ENCODE measurements at regions not wholly inside any gene's neighbourhood (a gene's known extent, or its start where the extent isn't known, plus 50 kb on each side); places are given as distances from the start of the nearest gene placed in this dataset.
"Not testable (repeated sequence)": the region's sequence is repeated elsewhere in the genome, so short reads cannot be mapped to it uniquely, and the experiment has no call there.

DNA sequence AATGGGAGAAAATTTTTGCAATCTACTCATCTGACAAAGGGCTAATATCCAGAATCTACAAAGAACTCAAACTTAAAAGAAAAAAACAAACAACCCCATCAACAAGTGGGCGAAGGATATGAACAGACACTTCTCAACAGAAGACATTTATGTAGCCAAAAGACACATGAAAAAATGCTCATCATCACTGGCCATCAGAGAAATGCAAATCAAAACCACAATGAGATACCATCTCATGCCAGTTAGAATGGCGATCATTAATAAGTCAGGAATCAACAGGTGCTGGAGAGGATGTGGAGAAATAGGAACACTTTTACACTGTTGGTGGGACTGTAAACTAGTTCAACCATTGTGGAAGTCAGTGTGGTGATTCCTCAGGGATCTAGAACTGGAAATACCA lies 187.7 kb upstream of the ARHGEF26 start:
- H3K9me3 ChIP-seq (ENCODE audit: control extremely low read depth in 1 of 5, control insufficient read depth in 4 of 5, insufficient read depth in 2 of 5, low read depth in 1 of 5, low read length in 4 of 5); H3K4me3 ChIP-seq (ENCODE audit: control insufficient read depth in 1 of 7, extremely low read depth in 1 of 7, insufficient read depth in 4 of 7, low read depth in 2 of 7, low read length in 6 of 7); H3K27ac ChIP-seq (ENCODE audit: insufficient read depth in 1 of 2, low read depth in 1 of 2, low read length in 2 of 2, poor library complexity in 1 of 2, severe bottlenecking in 2 of 2); POLR2A ChIA-PET; H3K36me3 ChIP-seq (ENCODE audit: control insufficient read depth in 4 of 4, insufficient read depth in 4 of 4, low read length in 3 of 4); H3K4me1 ChIP-seq (ENCODE audit: control extremely low read depth in 1 of 4, control insufficient read depth in 4 of 4, insufficient read depth in 4 of 4, low read length in 3 of 4); DNase-seq; H3K27me3 ChIP-seq (replicated peaks in 2 of 5; ENCODE audit: control insufficient read depth in 4 of 5, insufficient read depth in 5 of 5, low read length in 4 of 5); CTCF ChIA-PET: not testable (repeated sequence)
- no CpG with 5 or more reads among the region's 2 CpGs for WGBS (ENCODE audit: insufficient coverage)

DNA sequence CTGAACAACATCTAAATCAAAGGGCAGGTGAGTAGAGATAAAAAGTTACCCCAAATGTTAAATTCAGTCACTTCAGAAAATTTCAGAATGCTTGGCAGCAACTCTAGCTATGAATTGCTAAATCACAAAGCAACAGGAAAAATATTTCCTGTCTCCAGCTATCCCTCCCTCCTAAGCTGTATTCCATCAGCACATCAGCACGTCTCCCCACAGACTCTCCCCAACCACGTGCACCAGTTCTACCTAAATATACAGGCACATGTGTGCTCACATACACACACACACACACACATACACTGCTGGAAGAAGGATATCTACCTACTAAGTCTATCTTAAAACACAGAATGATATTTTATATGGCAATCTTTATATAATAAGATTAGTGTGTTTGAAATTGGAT lies 177.1 kb upstream of the ARHGEF26 start:
- no peaks in the 10 kb centered on the region for H3K27me3 ChIP-seq (replicated peaks in 2 of 5; ENCODE audit: control insufficient read depth in 4 of 5, insufficient read depth in 5 of 5, low read length in 4 of 5)
- no peak overlapping the region for H3K4me3 ChIP-seq (ENCODE audit: control insufficient read depth in 1 of 7, extremely low read depth in 1 of 7, insufficient read depth in 4 of 7, low read depth in 2 of 7, low read length in 6 of 7)
- CTCF ChIA-PET, result no interaction called here
- H3K4me1 ChIP-seq (ENCODE audit: control extremely low read depth in 1 of 4, control insufficient read depth in 4 of 4, insufficient read depth in 4 of 4, low read length in 3 of 4), result no peaks in the 10 kb centered on the region
- WGBS (ENCODE audit: insufficient coverage), result 100% methylated on average over 2 of the region's 2 CpGs
- peaks cover 0 to 3% (median 2%) of the 10 kb centered on the region in 5 experiments for H3K9me3 ChIP-seq (ENCODE audit: control extremely low read depth in 1 of 5, control insufficient read depth in 4 of 5, insufficient read depth in 2 of 5, low read depth in 1 of 5, low read length in 4 of 5)
- H3K36me3 ChIP-seq (ENCODE audit: control insufficient read depth in 4 of 4, insufficient read depth in 4 of 4, low read length in 3 of 4), result no peaks in the 10 kb centered on the region
- no peak overlapping the region for H3K27ac ChIP-seq (ENCODE audit: insufficient read depth in 1 of 2, low read depth in 1 of 2, low read length in 2 of 2, poor library complexity in 1 of 2, severe bottlenecking in 2 of 2)
- DNase-seq, result no peak
- POLR2A ChIA-PET, result no interaction called here

GRCh38 chr3:153951276-153951675 lies 169.9 kb upstream of the ARHGEF26 start:
- WGBS (ENCODE audit: insufficient coverage), result 100% methylated on average over 1 of the region's 2 CpGs
- Histone ChIP-seq H3K27me3 (replicated peaks in 2 of 5; ENCODE audit: control insufficient read depth in 4 of 5, insufficient read depth in 5 of 5, low read length in 4 of 5) (no peaks in the 10 kb centered on the region), H3K36me3 (ENCODE audit: control insufficient read depth in 4 of 4, insufficient read depth in 4 of 4, low read length in 3 of 4) (no peaks in the 10 kb centered on the region), H3K4me3 (ENCODE audit: control insufficient read depth in 1 of 7, extremely low read depth in 1 of 7, insufficient read depth in 4 of 7, low read depth in 2 of 7, low read length in 6 of 7) (no peak overlapping the region), H3K4me1 (ENCODE audit: control extremely low read depth in 1 of 4, control insufficient read depth in 4 of 4, insufficient read depth in 4 of 4, low read length in 3 of 4) (no peaks in the 10 kb centered on the region), H3K27ac (ENCODE audit: insufficient read depth in 1 of 2, low read depth in 1 of 2, low read length in 2 of 2, poor library complexity in 1 of 2, severe bottlenecking in 2 of 2) (no peak overlapping the region), H3K9me3 (ENCODE audit: control extremely low read depth in 1 of 5, control insufficient read depth in 4 of 5, insufficient read depth in 2 of 5, low read depth in 1 of 5, low read length in 4 of 5) (peaks cover 0 to 3% (median 0%) of the 10 kb centered on the region in 5 experiments)
- no peak for DNase-seq
- ChIA-PET CTCF (no interaction called here), POLR2A (interaction anchor here (0.6 kb wide), 1 partner anchor 11 kb away, joined by 3 read pairs; no protein-coding TSS in a partner anchor)

- no peak for DNase-seq
- Histone ChIP-seq H3K27ac (ENCODE audit: insufficient read depth in 1 of 2, low read depth in 1 of 2, low read length in 2 of 2, poor library complexity in 1 of 2, severe bottlenecking in 2 of 2) (no peak overlapping the region), H3K27me3 (replicated peaks in 2 of 5; ENCODE audit: control insufficient read depth in 4 of 5, insufficient read depth in 5 of 5, low read length in 4 of 5) (no peaks in the 10 kb centered on the region), H3K4me3 (ENCODE audit: control insufficient read depth in 1 of 7, extremely low read depth in 1 of 7, insufficient read depth in 4 of 7, low read depth in 2 of 7, low read length in 6 of 7) (no peak overlapping the region), H3K4me1 (ENCODE audit: control extremely low read depth in 1 of 4, control insufficient read depth in 4 of 4, insufficient read depth in 4 of 4, low read length in 3 of 4) (no peaks in the 10 kb centered on the region), H3K36me3 (ENCODE audit: control insufficient read depth in 4 of 4, insufficient read depth in 4 of 4, low read length in 3 of 4) (no peaks in the 10 kb centered on the region), H3K9me3 (ENCODE audit: control extremely low read depth in 1 of 5, control insufficient read depth in 4 of 5, insufficient read depth in 2 of 5, low read depth in 1 of 5, low read length in 4 of 5) (peaks cover 0 to 3% (median 0%) of the 10 kb centered on the region in 5 experiments)
- POLR2A ChIA-PET, result no interaction called here
- 98% methylated on average over 6 of the region's 7 CpGs for WGBS (ENCODE audit: insufficient coverage)
- CTCF ChIA-PET, result no interaction called here
Measured at GRCh38 chr3:153952091-153952490, 169.1 kb upstream of the ARHGEF26 start.

- Histone ChIP-seq H3K4me1 (ENCODE audit: control extremely low read depth in 1 of 4, control insufficient read depth in 4 of 4, insufficient read depth in 4 of 4, low read length in 3 of 4) (no peaks in the 10 kb centered on the region), H3K4me3 (ENCODE audit: control insufficient read depth in 1 of 7, extremely low read depth in 1 of 7, insufficient read depth in 4 of 7, low read depth in 2 of 7, low read length in 6 of 7) (no peak overlapping the region), H3K27ac (ENCODE audit: insufficient read depth in 1 of 2, low read depth in 1 of 2, low read length in 2 of 2, poor library complexity in 1 of 2, severe bottlenecking in 2 of 2) (no peak overlapping the region), H3K9me3 (ENCODE audit: control extremely low read depth in 1 of 5, control insufficient read depth in 4 of 5, insufficient read depth in 2 of 5, low read depth in 1 of 5, low read length in 4 of 5) (no peaks in the 10 kb centered on the region), H3K36me3 (ENCODE audit: control insufficient read depth in 4 of 4, insufficient read depth in 4 of 4, low read length in 3 of 4) (no peaks in the 10 kb centered on the region), H3K27me3 (replicated peaks in 2 of 5; ENCODE audit: control insufficient read depth in 4 of 5, insufficient read depth in 5 of 5, low read length in 4 of 5) (no peaks in the 10 kb centered on the region)
- DNase-seq, result no peak
- POLR2A ChIA-PET, result no interaction called here
- WGBS (ENCODE audit: insufficient coverage), result 80% methylated on average over 4 of the region's 5 CpGs
- CTCF ChIA-PET, result interaction anchor here (1.5 kb wide), 1 partner anchor 10 kb away, joined by 3 read pairs; no protein-coding TSS in a partner anchor
Measured at GRCh38 chr3:153956613-153957012, 164.6 kb upstream of the ARHGEF26 start.

- no peaks in the 10 kb centered on the region for H3K27me3 ChIP-seq (replicated peaks in 2 of 5; ENCODE audit: control insufficient read depth in 4 of 5, insufficient read depth in 5 of 5, low read length in 4 of 5)
- peak in 2 of 3 donors; percentile 20 to 26 for DNase-seq
- no CpG with 5 or more reads among the region's 1 CpG for WGBS (ENCODE audit: insufficient coverage)
- no peaks in the 10 kb centered on the region for H3K36me3 ChIP-seq (ENCODE audit: control insufficient read depth in 4 of 4, insufficient read depth in 4 of 4, low read length in 3 of 4)
- ChIA-PET CTCF (interaction anchor here (1.5 to 3.2 kb wide), 2 partner anchors 11 to 13 kb away, joined by 3 to 10 read pairs; no protein-coding TSS in a partner anchor), POLR2A (no interaction called here)
- no peaks in the 10 kb centered on the region for H3K4me1 ChIP-seq (ENCODE audit: control extremely low read depth in 1 of 4, control insufficient read depth in 4 of 4, insufficient read depth in 4 of 4, low read length in 3 of 4)
- H3K9me3 ChIP-seq (ENCODE audit: control extremely low read depth in 1 of 5, control insufficient read depth in 4 of 5, insufficient read depth in 2 of 5, low read depth in 1 of 5, low read length in 4 of 5), result no peaks in the 10 kb centered on the region
- H3K4me3 ChIP-seq (ENCODE audit: control insufficient read depth in 1 of 7, extremely low read depth in 1 of 7, insufficient read depth in 4 of 7, low read depth in 2 of 7, low read length in 6 of 7), result no peak overlapping the region
- no peak overlapping the region for H3K27ac ChIP-seq (ENCODE audit: insufficient read depth in 1 of 2, low read depth in 1 of 2, low read length in 2 of 2, poor library complexity in 1 of 2, severe bottlenecking in 2 of 2)
Measured at GRCh38 chr3:153957421-153957820, 163.8 kb upstream of the ARHGEF26 start.

DNA sequence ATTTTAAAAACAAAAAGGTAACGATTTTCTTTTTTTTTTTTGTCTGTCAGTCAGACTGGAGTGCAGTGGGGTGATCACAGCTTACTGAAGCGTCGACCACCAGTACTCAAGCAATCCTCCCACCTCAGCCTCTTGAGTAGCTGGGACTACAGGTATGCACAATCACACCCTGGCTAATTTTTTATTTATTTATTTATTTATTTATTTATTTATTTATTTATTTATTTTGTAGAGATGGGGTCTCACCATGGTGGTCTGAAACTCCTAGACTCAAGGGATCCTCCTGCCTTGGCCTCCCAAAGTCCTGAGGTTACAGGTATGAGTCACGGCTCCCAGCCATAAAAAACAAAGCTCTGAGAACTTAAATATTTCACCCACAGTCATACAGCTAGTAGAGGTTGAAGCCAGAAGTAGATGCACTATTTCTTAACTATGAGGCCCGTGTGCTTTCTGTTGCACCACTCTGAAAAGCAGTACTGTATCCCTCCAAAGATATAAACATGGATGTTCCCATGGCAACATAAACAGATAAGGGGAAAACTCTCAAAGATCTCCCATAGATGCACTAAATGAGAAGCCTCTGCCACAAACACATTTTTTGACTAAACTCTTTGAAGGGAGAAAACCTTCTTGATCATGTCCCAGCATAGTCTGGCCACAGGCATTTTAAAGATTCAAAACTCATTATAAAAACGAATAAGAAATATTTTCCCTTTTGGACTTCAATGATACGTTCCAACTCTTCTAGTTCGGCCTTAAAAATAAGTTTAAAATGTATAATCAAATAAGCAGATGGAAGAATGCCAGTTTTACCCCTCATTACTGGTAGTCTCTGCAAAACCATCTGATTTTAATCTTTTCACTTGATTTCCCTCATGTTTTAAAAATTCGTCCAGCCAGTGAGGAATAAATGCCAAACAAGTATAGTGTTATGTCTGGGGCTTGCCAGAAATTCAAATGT lies 162.3 kb upstream of the ARHGEF26 start:
- H3K4me3 ChIP-seq (ENCODE audit: control insufficient read depth in 1 of 7, extremely low read depth in 1 of 7, insufficient read depth in 4 of 7, low read depth in 2 of 7, low read length in 6 of 7), result no peak overlapping the region
- no peaks in the 10 kb centered on the region for H3K27me3 ChIP-seq (replicated peaks in 2 of 5; ENCODE audit: control insufficient read depth in 4 of 5, insufficient read depth in 5 of 5, low read length in 4 of 5)
- ChIA-PET POLR2A (no interaction called here), CTCF (interaction anchor here (3.2 kb wide), 1 partner anchor 11 kb away, joined by 10 read pairs; no protein-coding TSS in a partner anchor)
- WGBS (ENCODE audit: insufficient coverage), result 100% methylated on average over 1 of the region's 9 CpGs
- H3K9me3 ChIP-seq (ENCODE audit: control extremely low read depth in 1 of 5, control insufficient read depth in 4 of 5, insufficient read depth in 2 of 5, low read depth in 1 of 5, low read length in 4 of 5), result no peaks in the 10 kb centered on the region
- no peaks in the 10 kb centered on the region for H3K36me3 ChIP-seq (ENCODE audit: control insufficient read depth in 4 of 4, insufficient read depth in 4 of 4, low read length in 3 of 4)
- no peak overlapping the region for H3K27ac ChIP-seq (ENCODE audit: insufficient read depth in 1 of 2, low read depth in 1 of 2, low read length in 2 of 2, poor library complexity in 1 of 2, severe bottlenecking in 2 of 2)
- H3K4me1 ChIP-seq (ENCODE audit: control extremely low read depth in 1 of 4, control insufficient read depth in 4 of 4, insufficient read depth in 4 of 4, low read length in 3 of 4), result no peaks in the 10 kb centered on the region
- DNase-seq, result peak in 2 of 3 donors; percentile 4 to 12
